ENCODE measurements at regions not wholly inside any gene's neighbourhood (a gene's known extent, or its start where the extent isn't known, plus 50 kb on each side); places are given as distances from the start of the nearest gene placed in this dataset.

DNA sequence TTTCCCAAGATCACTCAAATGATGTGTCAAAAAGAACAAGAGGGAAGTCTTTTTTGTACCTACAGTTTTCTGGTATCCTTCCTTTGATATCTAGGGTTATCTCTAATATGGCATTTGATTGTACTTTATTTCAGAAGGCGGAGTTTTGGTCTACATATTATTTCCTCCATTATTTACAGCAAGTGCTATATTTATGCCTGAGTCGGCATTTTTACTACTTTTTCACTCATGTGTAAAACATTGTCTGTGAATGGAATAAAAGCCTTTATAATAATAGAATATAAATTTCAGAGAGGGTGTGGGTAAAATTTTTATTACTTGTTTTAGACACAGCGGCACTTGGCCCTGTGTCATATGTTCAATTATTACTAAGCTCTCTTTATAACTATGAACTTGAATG is 398.4 kb downstream of the BCKDHB start:
- no peak for TF ChIP-seq YY1 (IDR thresholded peaks at IDR 0.05; ENCODE audit: insufficient read depth, insufficient read length)
- TF ChIP-seq ZNF274 (IDR thresholded peaks at IDR 0.05; ENCODE audit: low read depth, low read length) = no peak
- TF ChIP-seq SUZ12 (IDR thresholded peaks at IDR 0.05; ENCODE audit: extremely low read depth, insufficient read depth, insufficient read length) = no peak

Data from NT2/D1 (cell line).